ENCODE measurements at regions not wholly inside any gene's neighbourhood (a gene's known extent, or its start where the extent isn't known, plus 50 kb on each side); places are given as distances from the start of the nearest gene placed in this dataset.
"Not testable (repeated sequence)": the region's sequence is repeated elsewhere in the genome, so short reads cannot be mapped to it uniquely, and the experiment has no call there.

GRCh38 chr9:41048672-41049071, 79.8 kb downstream of the FOXD4L6 start:
- TF ChIP-seq CTCF (IDR thresholded peaks at IDR 0.05; ENCODE audit: low read depth, low read length, missing input control); TAF1 (conservative IDR thresholded peaks at IDR 0.05); YY1 (IDR thresholded peaks at IDR 0.05); MAX (IDR thresholded peaks at IDR 0.05); RAD21 (IDR thresholded peaks at IDR 0.05); REST (IDR thresholded peaks at IDR 0.05); JUND (IDR thresholded peaks at IDR 0.05); RXRA (IDR thresholded peaks at IDR 0.05); EGR1 (IDR thresholded peaks at IDR 0.05; ENCODE audit: low read depth in 2 of 2); SP1 (IDR thresholded peaks at IDR 0.05): not testable (repeated sequence)
